ENCODE measurements at regions not wholly inside any gene's neighbourhood (a gene's known extent, or its start where the extent isn't known, plus 50 kb on each side); places are given as distances from the start of the nearest gene placed in this dataset.

DNA sequence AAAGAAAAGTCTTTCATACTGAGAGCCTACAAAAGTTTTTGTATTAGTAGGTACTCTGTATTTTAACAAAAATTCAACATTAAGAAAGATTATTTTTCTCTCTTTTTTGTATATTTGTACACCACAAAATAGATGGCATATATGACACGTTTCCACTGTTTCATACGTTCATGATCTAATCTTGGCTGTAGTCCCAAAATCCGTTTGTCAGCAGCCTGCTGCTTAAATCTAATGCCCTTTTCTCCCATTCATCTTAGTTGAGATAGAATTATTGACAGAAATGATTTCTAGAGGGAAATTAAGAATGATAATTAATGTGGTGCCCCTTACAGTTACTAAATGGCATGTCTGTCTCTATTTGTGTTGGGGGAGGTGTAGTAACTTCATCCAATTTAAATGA is 140.7 kb upstream of the NOVA1 start:
- Histone ChIP-seq H3K27ac (ENCODE audit: low read length in 2 of 2) (no peak overlapping the region), H3K4me1 (ENCODE audit: control insufficient read depth in 2 of 2, insufficient read depth in 2 of 2, low read length in 2 of 2) (no peaks in the 10 kb centered on the region), H2AFZ (ENCODE audit: insufficient read depth, low read depth, low read length, poor library complexity, severe bottlenecking) (no peak overlapping the region), H3K9ac (ENCODE audit: low read length) (no peak overlapping the region), H3K4me3 (ENCODE audit: control extremely low read depth in 1 of 5, extremely low read depth in 1 of 5, insufficient read depth in 1 of 5, low read depth in 2 of 5, low read length in 4 of 5) (no peak overlapping the region), H3K4me2 (replicated peaks; ENCODE audit: low read depth, low read length, poor library complexity, severe bottlenecking) (no peak overlapping the region), H3K27me3 (replicated peaks in 1 of 4; ENCODE audit: control extremely low read depth in 1 of 4, control insufficient read depth in 3 of 4, insufficient read depth in 4 of 4, low read length in 3 of 4) (no peaks in the 10 kb centered on the region), H3K9me3 (ENCODE audit: control extremely low read depth in 1 of 3, control insufficient read depth in 2 of 3, insufficient read depth in 1 of 3, low read length in 2 of 3) (no peaks in the 10 kb centered on the region), H4K20me1 (ENCODE audit: control insufficient read depth, insufficient read depth, low read length, poor library complexity, severe bottlenecking) (no peaks in the 10 kb centered on the region), H3K79me2 (ENCODE audit: control insufficient read depth, insufficient read depth, low read length) (no peaks in the 10 kb centered on the region), H3K36me3 (replicated peaks in 1 of 2; ENCODE audit: control extremely low read depth in 1 of 2, control insufficient read depth in 1 of 2, extremely low read depth in 1 of 2, insufficient read depth in 2 of 2, low read length in 1 of 2) (no peaks in the 10 kb centered on the region)
- Mint-ChIP-seq H3K27ac (no peak overlapping the region), H3K4me1 (no peaks in the 10 kb centered on the region), H3K27me3 (no peaks in the 10 kb centered on the region), H3K4me3 (no peak overlapping the region), H3K9me3 (ENCODE audit: insufficient read depth) (no peaks in the 10 kb centered on the region)
- ATAC-seq (ENCODE audit: low read depth): no peak
- WGBS (ENCODE audit: insufficient coverage): no CpG with 5 or more reads among the region's 3 CpGs
- TF ChIP-seq, protein P1, sequence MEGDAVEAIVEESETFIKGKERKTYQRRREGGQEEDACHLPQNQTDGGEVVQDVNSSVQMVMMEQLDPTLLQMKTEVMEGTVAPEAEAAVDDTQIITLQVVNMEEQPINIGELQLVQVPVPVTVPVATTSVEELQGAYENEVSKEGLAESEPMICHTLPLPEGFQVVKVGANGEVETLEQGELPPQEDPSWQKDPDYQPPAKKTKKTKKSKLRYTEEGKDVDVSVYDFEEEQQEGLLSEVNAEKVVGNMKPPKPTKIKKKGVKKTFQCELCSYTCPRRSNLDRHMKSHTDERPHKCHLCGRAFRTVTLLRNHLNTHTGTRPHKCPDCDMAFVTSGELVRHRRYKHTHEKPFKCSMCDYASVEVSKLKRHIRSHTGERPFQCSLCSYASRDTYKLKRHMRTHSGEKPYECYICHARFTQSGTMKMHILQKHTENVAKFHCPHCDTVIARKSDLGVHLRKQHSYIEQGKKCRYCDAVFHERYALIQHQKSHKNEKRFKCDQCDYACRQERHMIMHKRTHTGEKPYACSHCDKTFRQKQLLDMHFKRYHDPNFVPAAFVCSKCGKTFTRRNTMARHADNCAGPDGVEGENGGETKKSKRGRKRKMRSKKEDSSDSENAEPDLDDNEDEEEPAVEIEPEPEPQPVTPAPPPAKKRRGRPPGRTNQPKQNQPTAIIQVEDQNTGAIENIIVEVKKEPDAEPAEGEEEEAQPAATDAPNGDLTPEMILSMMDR (IDR thresholded peaks at IDR 0.05): no peak
- no peak for TF ChIP-seq EZH2 (IDR thresholded peaks at IDR 0.05; ENCODE audit: borderline replicate concordance, insufficient read depth, low read depth, low read length, poor library complexity, severe bottlenecking)
- ChIA-PET POLR2A (no interaction called here), CTCF (no interaction called here)
- no peak for DNase-seq
- intact Hi-C loops (cut with micrococcal nuclease): no loop called here

DNA sequence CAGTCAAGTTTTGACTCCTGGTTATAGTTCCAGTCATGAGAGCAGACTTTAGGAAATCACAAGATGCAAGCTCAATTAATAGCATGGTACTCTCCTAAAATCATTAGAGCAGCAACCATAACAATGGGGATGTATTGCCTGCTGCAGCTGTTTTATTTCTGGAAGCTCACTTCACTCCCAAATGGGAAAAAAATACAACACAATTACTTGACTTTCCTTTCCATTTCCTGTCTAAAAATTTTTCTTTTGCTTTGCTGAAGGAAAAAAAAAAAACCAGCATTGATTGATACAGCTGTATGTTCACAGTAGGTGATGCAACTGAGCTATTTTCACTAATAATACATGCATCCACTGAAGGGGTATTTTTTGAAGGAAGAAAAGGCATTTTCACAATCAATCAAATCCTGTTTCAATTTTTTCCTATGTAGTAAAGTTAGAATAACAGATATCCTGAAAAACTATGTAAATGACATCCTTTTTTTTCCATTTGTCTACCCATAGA is 143.9 kb upstream of the NOVA1 start:
- no peaks in the 10 kb centered on the region for H3K36me3 ChIP-seq (replicated peaks in 1 of 2; ENCODE audit: control extremely low read depth in 1 of 2, control insufficient read depth in 1 of 2, extremely low read depth in 1 of 2, insufficient read depth in 2 of 2, low read length in 1 of 2)
- H3K9me3 ChIP-seq (ENCODE audit: control extremely low read depth in 1 of 3, control insufficient read depth in 2 of 3, insufficient read depth in 1 of 3, low read length in 2 of 3): no peaks in the 10 kb centered on the region
- intact Hi-C loops (cut with micrococcal nuclease): no loop called here
- no peak overlapping the region for H3K9ac ChIP-seq (ENCODE audit: low read length)
- ATAC-seq (ENCODE audit: low read depth) (no peak), DNase-seq (no peak)
- Mint-ChIP-seq H3K4me3 (no peak overlapping the region), H3K9me3 (ENCODE audit: insufficient read depth) (no peaks in the 10 kb centered on the region), H3K27me3 (no peaks in the 10 kb centered on the region), H3K27ac (no peak overlapping the region), H3K4me1 (no peaks in the 10 kb centered on the region)
- no peak overlapping the region for H3K4me2 ChIP-seq (replicated peaks; ENCODE audit: low read depth, low read length, poor library complexity, severe bottlenecking)
- H3K27ac ChIP-seq (ENCODE audit: low read length in 2 of 2): no peak overlapping the region
- TF ChIP-seq, protein P1 (IDR thresholded peaks at IDR 0.05): no peak
- TF ChIP-seq EZH2 (IDR thresholded peaks at IDR 0.05; ENCODE audit: borderline replicate concordance, insufficient read depth, low read depth, low read length, poor library complexity, severe bottlenecking): no peak
- no peaks in the 10 kb centered on the region for H3K4me1 ChIP-seq (ENCODE audit: control insufficient read depth in 2 of 2, insufficient read depth in 2 of 2, low read length in 2 of 2)
- CTCF ChIA-PET: interaction anchor here (0.6 kb wide), 1 partner anchor 55 kb away, joined by 3 read pairs; no protein-coding TSS in a partner anchor
- H3K27me3 ChIP-seq (replicated peaks in 1 of 4; ENCODE audit: control extremely low read depth in 1 of 4, control insufficient read depth in 3 of 4, insufficient read depth in 4 of 4, low read length in 3 of 4): no peaks in the 10 kb centered on the region
- no peaks in the 10 kb centered on the region for H3K79me2 ChIP-seq (ENCODE audit: control insufficient read depth, insufficient read depth, low read length)
- H2AFZ ChIP-seq (ENCODE audit: insufficient read depth, low read depth, low read length, poor library complexity, severe bottlenecking): no peak overlapping the region
- H4K20me1 ChIP-seq (ENCODE audit: control insufficient read depth, insufficient read depth, low read length, poor library complexity, severe bottlenecking): no peaks in the 10 kb centered on the region
- POLR2A ChIA-PET: no interaction called here
- no peak overlapping the region for H3K4me3 ChIP-seq (ENCODE audit: control extremely low read depth in 1 of 5, extremely low read depth in 1 of 5, insufficient read depth in 1 of 5, low read depth in 2 of 5, low read length in 4 of 5)
